Right lobe of liver (tissue), 4 donors: ENCODE measurements at regions not wholly inside any gene's neighbourhood (a gene's known extent, or its start where the extent isn't known, plus 50 kb on each side); places are given as distances from the start of the nearest gene placed in this dataset.

Experiments
- POLR2A ChIP-seq: fragments of 450-650 bp; IDR thresholded peaks from one replicate; pipeline ENCODE4 v1.6.1; 2017; ENCODE audit warnings: antibody characterized with exemption, mild to moderate bottlenecking
- TF ChIP-seq, protein P1 (sequence below), 4 donors: fragments of 200-600 bp in 3 of 4; fragments of 450-650 bp in 1 of 4; IDR thresholded peaks; one replicate each; pipeline versions ENCODE4 v1.5.1 to v1.8.0; 2016 to 2022; ENCODE audit warnings: antibody characterized with exemption in 4 of 4, mild to moderate bottlenecking in 2 of 4
- donor health status: DM: no; HTN: no; CAD: no.
- donor health status: DM: no; HTN: no; CAD: no.
- donor health status: DM: no; HTN: yes; CAD: no.

DNA sequence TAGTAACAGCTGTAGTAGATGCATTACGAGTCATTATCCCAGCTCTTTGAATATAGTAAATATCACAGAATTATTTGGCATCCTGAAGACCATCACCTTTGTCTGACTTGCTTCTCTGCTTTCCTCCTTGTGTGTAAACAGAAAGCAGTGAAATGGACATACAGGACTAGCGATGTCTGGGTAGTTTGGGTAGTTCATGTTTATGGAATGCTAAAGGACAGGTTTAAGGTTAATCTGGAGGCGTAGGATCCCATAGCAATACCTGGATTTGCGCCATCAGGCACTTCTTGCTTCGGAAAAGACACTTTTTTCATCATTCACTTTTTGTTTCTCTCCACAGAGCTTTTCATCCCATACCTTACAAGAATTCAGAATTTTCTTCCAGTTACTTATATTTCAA, 232.2 kb downstream of the GPAT3 start:
- TF ChIP-seq, protein P1, sequence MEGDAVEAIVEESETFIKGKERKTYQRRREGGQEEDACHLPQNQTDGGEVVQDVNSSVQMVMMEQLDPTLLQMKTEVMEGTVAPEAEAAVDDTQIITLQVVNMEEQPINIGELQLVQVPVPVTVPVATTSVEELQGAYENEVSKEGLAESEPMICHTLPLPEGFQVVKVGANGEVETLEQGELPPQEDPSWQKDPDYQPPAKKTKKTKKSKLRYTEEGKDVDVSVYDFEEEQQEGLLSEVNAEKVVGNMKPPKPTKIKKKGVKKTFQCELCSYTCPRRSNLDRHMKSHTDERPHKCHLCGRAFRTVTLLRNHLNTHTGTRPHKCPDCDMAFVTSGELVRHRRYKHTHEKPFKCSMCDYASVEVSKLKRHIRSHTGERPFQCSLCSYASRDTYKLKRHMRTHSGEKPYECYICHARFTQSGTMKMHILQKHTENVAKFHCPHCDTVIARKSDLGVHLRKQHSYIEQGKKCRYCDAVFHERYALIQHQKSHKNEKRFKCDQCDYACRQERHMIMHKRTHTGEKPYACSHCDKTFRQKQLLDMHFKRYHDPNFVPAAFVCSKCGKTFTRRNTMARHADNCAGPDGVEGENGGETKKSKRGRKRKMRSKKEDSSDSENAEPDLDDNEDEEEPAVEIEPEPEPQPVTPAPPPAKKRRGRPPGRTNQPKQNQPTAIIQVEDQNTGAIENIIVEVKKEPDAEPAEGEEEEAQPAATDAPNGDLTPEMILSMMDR (IDR thresholded peaks at IDR 0.05) = no peak
- TF ChIP-seq POLR2A = no peak
